ENCODE measurements at regions not wholly inside any gene's neighbourhood (a gene's known extent, or its start where the extent isn't known, plus 50 kb on each side); places are given as distances from the start of the nearest gene placed in this dataset.

GRCh38 chr22:22144858-22145257, 99.7 kb upstream of the VPREB1 start:
- Histone ChIP-seq H3K4me3 (ENCODE audit: low read depth, low read length, poor library complexity, severe bottlenecking) (no peak overlapping the region), H3K36me3 (ENCODE audit: insufficient read depth, low read length) (peaks cover 13% of the 10 kb centered on the region; the same call in 1 of the 2 replicates), H2AFZ (ENCODE audit: low read length) (no peak overlapping the region), H3K79me2 (ENCODE audit: insufficient read depth, low read length) (0 out of 2 replicates have a peak, but pooled peaks cover 3% of the 10 kb centered on the region), H3K9ac (ENCODE audit: low read length) (no peak overlapping the region), H3F3A (ENCODE audit: insufficient read depth, low read length) (no peaks in the 10 kb centered on the region), H3K4me1 (ENCODE audit: insufficient read depth, low read length, severe bottlenecking) (no peaks in the 10 kb centered on the region), H3K27ac (ENCODE audit: low read depth, low read length, poor library complexity, severe bottlenecking) (no peak overlapping the region), H3K9me3 (ENCODE audit: low read length) (no peaks in the 10 kb centered on the region), H3K27me3 (ENCODE audit: insufficient read depth, low read length) (no peaks in the 10 kb centered on the region), H3K9me2 (ENCODE audit: low read depth, low read length) (no peaks in the 10 kb centered on the region), H4K20me1 (ENCODE audit: insufficient read depth, low read length) (no peaks in the 10 kb centered on the region), H3K4me2 (ENCODE audit: low read length) (no peak overlapping the region)
- no peak for TF ChIP-seq EZH2 (IDR thresholded peaks at IDR 0.05; ENCODE audit: borderline replicate concordance, low read length)
- TF ChIP-seq CTCF (IDR thresholded peaks at IDR 0.05; ENCODE audit: low read length): peak; percentile 9; the same call in 1 of the 2 replicates

GRCh38 chr22:22143448-22143847, 101.1 kb upstream of the VPREB1 start:
- no peaks in the 10 kb centered on the region for H3K9me2 ChIP-seq (ENCODE audit: low read depth, low read length)
- H2AFZ ChIP-seq (ENCODE audit: low read length): no peak overlapping the region
- no peak overlapping the region for H3K27ac ChIP-seq (ENCODE audit: low read depth, low read length, poor library complexity, severe bottlenecking)
- no peaks in the 10 kb centered on the region for H3F3A ChIP-seq (ENCODE audit: insufficient read depth, low read length)
- H3K9ac ChIP-seq (ENCODE audit: low read length): no peak overlapping the region
- H3K4me3 ChIP-seq (ENCODE audit: low read depth, low read length, poor library complexity, severe bottlenecking): no peak overlapping the region
- no peaks in the 10 kb centered on the region for H4K20me1 ChIP-seq (ENCODE audit: insufficient read depth, low read length)
- TF ChIP-seq CTCF (IDR thresholded peaks at IDR 0.05; ENCODE audit: low read length) (no peak), EZH2 (IDR thresholded peaks at IDR 0.05; ENCODE audit: borderline replicate concordance, low read length) (no peak)
- H3K79me2 ChIP-seq (ENCODE audit: insufficient read depth, low read length): 0 out of 2 replicates have a peak, but pooled peaks cover 3% of the 10 kb centered on the region
- H3K36me3 ChIP-seq (ENCODE audit: insufficient read depth, low read length): peaks cover 20% of the 10 kb centered on the region; the same call in 1 of the 2 replicates
- H3K4me1 ChIP-seq (ENCODE audit: insufficient read depth, low read length, severe bottlenecking): no peaks in the 10 kb centered on the region
- no peaks in the 10 kb centered on the region for H3K27me3 ChIP-seq (ENCODE audit: insufficient read depth, low read length)
- H3K9me3 ChIP-seq (ENCODE audit: low read length): peaks cover 8% of the 10 kb centered on the region; the same call in 1 of the 2 replicates
- no peak overlapping the region for H3K4me2 ChIP-seq (ENCODE audit: low read length)

GRCh38 chr22:22142661-22143060, 101.9 kb upstream of the VPREB1 start:
- Histone ChIP-seq H3K36me3 (ENCODE audit: insufficient read depth, low read length) (peaks cover 20% of the 10 kb centered on the region; the same call in 1 of the 2 replicates), H4K20me1 (ENCODE audit: insufficient read depth, low read length) (no peaks in the 10 kb centered on the region), H2AFZ (ENCODE audit: low read length) (no peak overlapping the region), H3K27me3 (ENCODE audit: insufficient read depth, low read length) (no peaks in the 10 kb centered on the region), H3K79me2 (ENCODE audit: insufficient read depth, low read length) (0 out of 2 replicates have a peak, but pooled peaks cover 3% of the 10 kb centered on the region), H3K9me3 (ENCODE audit: low read length) (peaks cover 12% of the 10 kb centered on the region; the same call in 1 of the 2 replicates), H3F3A (ENCODE audit: insufficient read depth, low read length) (no peaks in the 10 kb centered on the region), H3K4me3 (ENCODE audit: low read depth, low read length, poor library complexity, severe bottlenecking) (no peak overlapping the region), H3K9me2 (ENCODE audit: low read depth, low read length) (no peaks in the 10 kb centered on the region), H3K4me2 (ENCODE audit: low read length) (no peak overlapping the region), H3K9ac (ENCODE audit: low read length) (no peak overlapping the region), H3K4me1 (ENCODE audit: insufficient read depth, low read length, severe bottlenecking) (no peaks in the 10 kb centered on the region), H3K27ac (ENCODE audit: low read depth, low read length, poor library complexity, severe bottlenecking) (no peak overlapping the region)
- no peak for TF ChIP-seq CTCF (IDR thresholded peaks at IDR 0.05; ENCODE audit: low read length)
- TF ChIP-seq EZH2 (IDR thresholded peaks at IDR 0.05; ENCODE audit: borderline replicate concordance, low read length): no peak

Measured in OCI-LY1 (cell line).